Parathyroid adenoma (tissue), 2 donors: ENCODE measurements at regions not wholly inside any gene's neighbourhood (a gene's known extent, or its start where the extent isn't known, plus 50 kb on each side); places are given as distances from the start of the nearest gene placed in this dataset.

Experiments used
- H2AFZ ChIP-seq: fragments of 300-600 bp; sonication (generic); one replicate; pipeline ENCODE4 v1.7.0; 2017; ENCODE audit warnings: antibody characterized with exemption, mild to moderate bottlenecking
- H3K27ac ChIP-seq: fragments of 300-600 bp; sonication (generic); one replicate; pipeline ENCODE4 v1.7.0; 2017
- H3K27me3 ChIP-seq: fragments of 300-600 bp; sonication (generic); one replicate; pipeline ENCODE4 v1.7.0; 2017; ENCODE audit warnings: low read length; ENCODE audit not compliant: control insufficient read depth, insufficient read depth
- H3K36me3 ChIP-seq: fragments of 300-600 bp; sonication (generic); one replicate; pipeline ENCODE4 v1.7.0; 2017; ENCODE audit warnings: low read length; ENCODE audit not compliant: control insufficient read depth, insufficient read depth
- H3K4me1 ChIP-seq: fragments of 300-600 bp; sonication (generic); one replicate; pipeline ENCODE4 v1.7.0; 2017; ENCODE audit warnings: control low read depth
- H3K4me2 ChIP-seq: fragments of 300-600 bp; sonication (generic); one replicate; pipeline ENCODE4 v1.7.0; 2017; ENCODE audit warnings: low read length
- H3K4me3 ChIP-seq: fragments of 300-600 bp; sonication (generic); one replicate; pipeline ENCODE4 v1.7.0; 2017; ENCODE audit warnings: low read depth, low read length
- H3K79me2 ChIP-seq: fragments of 300-600 bp; sonication (generic); one replicate; pipeline ENCODE4 v1.7.0; 2017; ENCODE audit warnings: control low read depth
- H3K9ac ChIP-seq: fragments of 300-600 bp; sonication (generic); one replicate; pipeline ENCODE4 v1.7.0; 2017; ENCODE audit warnings: mild to moderate bottlenecking
- H3K9me3 ChIP-seq: fragments of 300-600 bp; sonication (generic); one replicate; pipeline ENCODE4 v1.7.0; 2017; ENCODE audit warnings: low read length; ENCODE audit not compliant: control insufficient read depth
- CTCF ChIP-seq: fragments of 300-600 bp; sonication (generic); IDR thresholded peaks from one replicate; pipeline ENCODE4 v1.7.0; 2017; ENCODE audit warnings: antibody characterized with exemption, mild to moderate bottlenecking
- donor health status: primary hyperparathyroidism.

GRCh38 chr22:49549256-49550140 lies 278.2 kb downstream of the BRD1 start:
- Histone ChIP-seq H3K4me2 (no peak overlapping the region), H2AFZ (no peak overlapping the region), H3K9ac (no peak overlapping the region), H3K9me3 (no peaks in the 10 kb centered on the region), H3K4me3 (no peak overlapping the region), H3K4me1 (no peaks in the 10 kb centered on the region), H3K27ac (no peak overlapping the region), H3K36me3 (no peaks in the 10 kb centered on the region), H3K27me3 (peaks cover 4% of the 10 kb centered on the region), H3K79me2 (no peaks in the 10 kb centered on the region)
- TF ChIP-seq CTCF = no peak

GRCh38 chr22:49548356-49549202 lies 279.1 kb downstream of the BRD1 start:
- Histone ChIP-seq H3K79me2 (no peaks in the 10 kb centered on the region), H3K27me3 (peaks cover 4% of the 10 kb centered on the region)
- no peak for TF ChIP-seq CTCF

GRCh38 chr22:49547751-49548239 lies 279.9 kb downstream of the BRD1 start:
- Histone ChIP-seq H3K4me1 (no peaks in the 10 kb centered on the region), H3K27me3 (peaks cover 4% of the 10 kb centered on the region)

More at GRCh38 chr22:49548356-49549202, 279.1 kb downstream of the BRD1 start:
- Histone ChIP-seq H3K4me2 (no peak overlapping the region), H3K36me3 (no peaks in the 10 kb centered on the region), H3K4me1 (no peaks in the 10 kb centered on the region), H3K9ac (no peak overlapping the region), H3K27ac (no peak overlapping the region), H2AFZ (no peak overlapping the region), H3K4me3 (no peak overlapping the region), H3K9me3 (no peaks in the 10 kb centered on the region)

DNA sequence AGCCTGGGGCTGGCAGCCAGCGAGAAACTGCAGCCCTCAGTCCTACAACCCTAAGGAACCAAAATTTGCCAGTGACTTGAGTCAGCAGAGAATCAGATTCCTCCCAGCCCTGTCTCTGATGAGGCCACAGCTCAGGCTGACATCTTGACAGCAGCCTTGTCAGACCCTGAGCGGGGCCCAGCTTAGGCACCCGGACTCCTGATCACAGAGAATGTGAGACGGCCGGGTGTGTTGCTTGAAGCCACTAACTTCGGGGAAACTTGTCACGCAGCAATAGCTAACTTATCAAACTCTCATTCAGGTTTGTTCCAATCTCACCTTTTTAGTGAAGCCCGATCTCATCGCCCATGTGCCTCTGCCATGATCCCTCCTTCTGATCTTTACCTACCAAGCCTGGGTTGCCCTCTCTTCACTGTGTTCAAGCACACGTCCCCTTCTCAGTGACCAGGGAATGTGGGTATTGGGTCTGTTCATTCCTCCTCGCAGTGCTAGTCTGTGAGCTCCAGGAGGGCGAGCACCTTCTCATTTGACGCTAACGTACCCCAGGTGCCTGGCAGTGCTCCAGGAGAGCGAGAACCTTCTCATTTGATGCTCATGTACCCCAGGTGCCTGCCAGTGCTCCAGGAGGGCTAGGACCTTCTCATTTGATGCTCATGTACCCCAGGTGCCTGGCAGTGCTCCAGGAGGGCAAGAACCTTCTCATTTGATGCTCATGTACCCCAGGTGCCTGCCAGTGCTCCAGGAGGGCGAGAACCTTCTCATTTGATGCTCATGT lies 280.7 kb downstream of the BRD1 start:
- H3K27me3 ChIP-seq = peaks cover 4% of the 10 kb centered on the region
- H3K9ac ChIP-seq = no peak overlapping the region

More at GRCh38 chr22:49547751-49548239, 279.9 kb downstream of the BRD1 start:
- Histone ChIP-seq H3K4me3 (no peak overlapping the region), H3K79me2 (no peaks in the 10 kb centered on the region), H2AFZ (no peak overlapping the region), H3K4me2 (no peak overlapping the region), H3K9ac (no peak overlapping the region), H3K9me3 (no peaks in the 10 kb centered on the region), H3K36me3 (no peaks in the 10 kb centered on the region), H3K27ac (no peak overlapping the region)
- TF ChIP-seq CTCF = no peak

More for the DNA sequence above, 280.7 kb downstream of the BRD1 start:
- Histone ChIP-seq H3K27ac (no peak overlapping the region), H3K9me3 (no peaks in the 10 kb centered on the region), H2AFZ (no peak overlapping the region), H3K4me3 (no peak overlapping the region), H3K4me1 (no peaks in the 10 kb centered on the region), H3K79me2 (no peaks in the 10 kb centered on the region), H3K36me3 (no peaks in the 10 kb centered on the region), H3K4me2 (no peak overlapping the region)
- TF ChIP-seq CTCF = no peak
